ENCODE measurements at regions not wholly inside any gene's neighbourhood (a gene's known extent, or its start where the extent isn't known, plus 50 kb on each side); places are given as distances from the start of the nearest gene placed in this dataset.
A peak's percentile ranks its signal among the peaks of the same experiment; 100 is the strongest.

DNA sequence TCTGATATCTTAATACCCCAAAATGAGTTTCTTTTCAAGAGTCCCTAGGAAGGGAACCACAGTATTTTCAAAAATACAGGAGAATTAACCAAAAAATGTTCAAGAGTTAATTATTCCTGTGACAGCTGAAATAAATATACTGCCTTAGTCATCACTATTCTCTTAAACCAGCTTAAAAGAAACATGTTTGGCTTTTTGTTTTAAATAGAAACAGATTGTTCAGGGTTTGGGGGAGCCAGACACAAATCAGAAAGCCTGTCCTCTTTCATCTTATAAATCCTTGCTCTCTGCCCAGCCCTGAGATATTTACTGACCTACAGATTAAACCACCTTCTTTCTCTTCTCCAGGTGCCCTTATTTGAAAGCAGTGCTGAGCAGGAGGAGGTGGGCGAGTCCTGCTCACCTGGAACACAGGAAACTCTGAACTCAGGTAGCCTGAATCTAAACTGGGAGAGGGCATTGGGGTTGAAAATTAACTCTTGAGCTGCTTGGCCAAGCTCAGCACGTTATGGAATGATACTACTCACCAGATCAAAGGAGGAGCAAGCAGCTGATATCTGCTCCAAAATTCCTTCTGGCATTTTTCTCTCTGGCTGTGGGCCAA lies 84.1 kb upstream of the SPRED1 start:
- FAIRE-seq, result no peak
- no peak for DNase-seq (ENCODE audit: insufficient read length)
- TF ChIP-seq TAF1 (IDR thresholded peaks at IDR 0.05; ENCODE audit: borderline replicate concordance, low read depth, low read length) (no peak), POLR2AphosphoS5 (IDR thresholded peaks at IDR 0.05; ENCODE audit: low read depth, low read length) (no peak), POLR2A (IDR thresholded peaks at IDR 0.05; ENCODE audit: low read depth, low read length) (no peak)

DNA sequence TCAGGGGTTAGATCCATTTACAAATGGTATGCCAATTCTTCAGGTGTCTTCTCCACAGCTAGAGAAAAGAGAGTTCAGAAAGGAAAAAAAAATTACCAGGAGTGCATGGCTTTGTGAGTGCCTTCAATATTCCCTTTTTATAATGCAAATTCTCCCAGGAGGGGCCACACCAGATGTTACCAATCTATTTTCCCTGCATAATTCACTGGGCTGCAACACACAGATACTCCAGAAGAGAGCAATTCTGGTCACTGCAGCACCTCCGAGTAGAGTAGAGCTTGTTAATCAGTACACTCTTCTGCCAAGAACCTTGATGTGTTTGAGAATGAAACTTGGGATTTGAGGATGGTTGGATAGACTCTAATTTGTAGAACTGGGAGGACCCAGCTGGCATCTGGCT lies 80.7 kb upstream of the SPRED1 start:
- TF ChIP-seq POLR2AphosphoS5 (IDR thresholded peaks at IDR 0.05; ENCODE audit: low read depth, low read length) (no peak), TAF1 (IDR thresholded peaks at IDR 0.05; ENCODE audit: borderline replicate concordance, low read depth, low read length) (no peak), POLR2A (IDR thresholded peaks at IDR 0.05; ENCODE audit: low read depth, low read length) (no peak)
- FAIRE-seq, result no peak

DNA sequence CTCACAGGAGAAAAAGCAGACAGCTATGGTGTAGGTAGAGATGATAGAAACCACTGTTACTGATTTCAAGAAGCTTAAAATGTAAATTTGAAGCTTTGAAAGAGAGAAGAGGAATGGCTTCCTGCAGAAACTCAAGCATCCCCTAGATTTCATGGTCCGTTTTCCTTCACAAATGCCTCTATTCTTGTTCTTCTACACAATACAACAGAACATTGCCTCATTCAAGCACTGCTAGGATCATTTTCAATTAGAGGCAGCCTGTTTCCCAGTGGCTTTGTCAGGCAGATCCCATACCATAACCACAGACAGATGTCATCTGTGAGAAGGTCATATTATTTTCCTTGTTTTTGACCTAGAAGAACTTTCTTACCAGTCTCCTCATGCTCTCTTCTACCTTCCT lies 77.9 kb upstream of the SPRED1 start:
- FAIRE-seq (no peak), DNase-seq (ENCODE audit: insufficient read length) (no peak)
- TF ChIP-seq POLR2AphosphoS5 (IDR thresholded peaks at IDR 0.05; ENCODE audit: low read depth, low read length), result no peak
- TF ChIP-seq POLR2A (IDR thresholded peaks at IDR 0.05; ENCODE audit: low read depth, low read length), result no peak
- no peak for TF ChIP-seq TAF1 (IDR thresholded peaks at IDR 0.05; ENCODE audit: borderline replicate concordance, low read depth, low read length)

More for the DNA sequence above, 80.7 kb upstream of the SPRED1 start:
- no peak for DNase-seq (ENCODE audit: insufficient read length)

GRCh38 chr15:38176155-38176554 lies 76.5 kb upstream of the SPRED1 start:
- FAIRE-seq (no peak), DNase-seq (ENCODE audit: insufficient read length) (no peak)
- TF ChIP-seq POLR2A (IDR thresholded peaks at IDR 0.05; ENCODE audit: low read depth, low read length) (no peak), POLR2AphosphoS5 (IDR thresholded peaks at IDR 0.05; ENCODE audit: low read depth, low read length) (no peak), TAF1 (IDR thresholded peaks at IDR 0.05; ENCODE audit: borderline replicate concordance, low read depth, low read length) (no peak)

DNA sequence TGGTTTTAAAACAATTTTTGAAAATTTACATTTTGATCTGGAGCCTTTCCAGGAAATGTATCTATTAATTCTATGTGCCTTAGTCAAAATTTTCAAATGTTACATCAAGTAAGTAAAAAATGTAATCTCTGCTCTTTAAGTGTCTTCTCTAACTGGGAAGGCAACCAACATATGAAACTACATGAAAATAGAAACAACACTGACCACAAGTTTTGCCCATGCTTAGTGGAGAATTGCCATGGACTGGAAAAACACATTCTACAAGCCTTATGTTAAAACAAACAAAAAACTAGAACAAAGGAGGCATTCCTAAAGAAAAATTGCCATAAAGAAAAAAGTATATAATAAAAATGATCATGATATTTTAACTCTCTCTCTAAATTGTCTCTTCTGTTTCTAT lies 75.9 kb upstream of the SPRED1 start:
- DNase-seq (ENCODE audit: insufficient read length), result no peak
- no peak for FAIRE-seq

DNA sequence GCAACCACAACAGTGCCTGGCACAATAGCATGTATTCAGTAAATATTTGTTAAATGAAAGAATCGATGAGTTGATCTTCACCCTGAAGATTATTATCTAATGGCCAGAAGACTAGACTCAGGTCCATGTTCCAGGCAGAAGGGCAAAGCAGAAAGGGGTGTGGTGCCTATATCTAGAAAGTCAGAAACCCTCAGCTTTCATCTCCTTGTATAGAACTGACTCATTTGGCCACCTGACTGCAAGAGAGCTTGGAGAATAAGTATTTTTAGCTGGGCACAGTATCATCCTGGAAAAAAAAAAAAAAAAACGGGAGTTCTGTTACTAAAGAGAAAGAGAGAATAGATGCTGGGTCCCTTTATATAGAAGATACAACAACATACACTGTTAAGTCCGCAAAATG lies 69.7 kb upstream of the SPRED1 start:
- no peak for DNase-seq (ENCODE audit: insufficient read length)
- no peak for FAIRE-seq
- no peak for TF ChIP-seq TAF1 (IDR thresholded peaks at IDR 0.05; ENCODE audit: borderline replicate concordance, low read depth, low read length)
- no peak for TF ChIP-seq POLR2A (IDR thresholded peaks at IDR 0.05; ENCODE audit: low read depth, low read length)
- no peak for TF ChIP-seq POLR2AphosphoS5 (IDR thresholded peaks at IDR 0.05; ENCODE audit: low read depth, low read length)

More for the DNA sequence above, 75.9 kb upstream of the SPRED1 start:
- no peak for TF ChIP-seq POLR2A (IDR thresholded peaks at IDR 0.05; ENCODE audit: low read depth, low read length)
- TF ChIP-seq TAF1 (IDR thresholded peaks at IDR 0.05; ENCODE audit: borderline replicate concordance, low read depth, low read length), result no peak
- no peak for TF ChIP-seq POLR2AphosphoS5 (IDR thresholded peaks at IDR 0.05; ENCODE audit: low read depth, low read length)

GRCh38 chr15:38186507-38186906 lies 66.1 kb upstream of the SPRED1 start:
- FAIRE-seq, result no peak
- no peak for TF ChIP-seq POLR2AphosphoS5 (IDR thresholded peaks at IDR 0.05; ENCODE audit: low read depth, low read length)
- TF ChIP-seq TAF1 (IDR thresholded peaks at IDR 0.05; ENCODE audit: borderline replicate concordance, low read depth, low read length), result no peak
- TF ChIP-seq POLR2A (IDR thresholded peaks at IDR 0.05; ENCODE audit: low read depth, low read length), result no peak

GRCh38 chr15:38187630-38188313 lies 64.9 kb upstream of the SPRED1 start:
- peak; percentile 9 for FAIRE-seq
- TF ChIP-seq POLR2AphosphoS5 (IDR thresholded peaks at IDR 0.05; ENCODE audit: low read depth, low read length) (no peak), POLR2A (IDR thresholded peaks at IDR 0.05; ENCODE audit: low read depth, low read length) (no peak), TAF1 (IDR thresholded peaks at IDR 0.05; ENCODE audit: borderline replicate concordance, low read depth, low read length) (no peak)
- no peak for DNase-seq (ENCODE audit: insufficient read length)

More at GRCh38 chr15:38186507-38186906, 66.1 kb upstream of the SPRED1 start:
- DNase-seq (ENCODE audit: insufficient read length), result no peak

DNA sequence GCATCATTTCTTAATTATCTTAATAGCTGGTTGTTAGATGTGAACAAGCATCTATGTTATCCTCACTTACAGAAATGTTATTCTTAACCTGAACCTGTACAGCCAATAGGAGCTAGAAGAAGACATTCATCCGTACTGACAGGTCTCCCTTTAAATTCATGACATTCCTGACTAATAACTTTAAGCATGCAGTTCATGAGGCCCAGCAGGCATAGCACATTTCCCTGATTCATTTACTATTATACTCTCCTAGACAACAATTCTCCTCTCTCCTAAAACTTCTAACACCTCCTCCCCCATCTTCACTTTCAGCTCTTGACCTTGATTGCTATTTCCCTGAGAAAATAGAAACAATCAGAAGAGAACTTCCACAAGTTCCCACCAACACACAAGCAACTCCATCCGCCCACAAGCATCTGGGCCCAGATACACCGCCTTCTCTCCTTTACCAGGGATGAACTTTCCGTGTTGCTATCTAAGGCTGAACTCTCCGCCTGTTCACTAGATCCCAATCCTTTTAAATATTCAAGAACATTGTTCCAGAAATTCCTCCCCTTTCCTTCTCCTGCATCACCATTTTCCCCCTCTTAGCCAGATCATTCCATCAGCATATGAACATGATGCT lies 62.9 kb upstream of the SPRED1 start:
- DNase-seq (ENCODE audit: insufficient read length) (no peak), FAIRE-seq (no peak)
- TF ChIP-seq TAF1 (IDR thresholded peaks at IDR 0.05; ENCODE audit: borderline replicate concordance, low read depth, low read length) (no peak), POLR2AphosphoS5 (IDR thresholded peaks at IDR 0.05; ENCODE audit: low read depth, low read length) (no peak), POLR2A (IDR thresholded peaks at IDR 0.05; ENCODE audit: low read depth, low read length) (no peak)

- DNase-seq (ENCODE audit: insufficient read length), result no peak
- FAIRE-seq, result no peak
- TF ChIP-seq POLR2A (IDR thresholded peaks at IDR 0.05; ENCODE audit: low read depth, low read length) (no peak), TAF1 (IDR thresholded peaks at IDR 0.05; ENCODE audit: borderline replicate concordance, low read depth, low read length) (no peak), POLR2AphosphoS5 (IDR thresholded peaks at IDR 0.05; ENCODE audit: low read depth, low read length) (no peak)
Observed at GRCh38 chr15:38190501-38190900, 62.1 kb upstream of the SPRED1 start.

- no peak for DNase-seq (ENCODE audit: insufficient read length)
- TF ChIP-seq POLR2AphosphoS5 (IDR thresholded peaks at IDR 0.05; ENCODE audit: low read depth, low read length), result no peak
- no peak for TF ChIP-seq TAF1 (IDR thresholded peaks at IDR 0.05; ENCODE audit: borderline replicate concordance, low read depth, low read length)
- TF ChIP-seq POLR2A (IDR thresholded peaks at IDR 0.05; ENCODE audit: low read depth, low read length), result no peak
- no peak for FAIRE-seq
Observed at GRCh38 chr15:38192496-38192895, 60.1 kb upstream of the SPRED1 start.

DNA sequence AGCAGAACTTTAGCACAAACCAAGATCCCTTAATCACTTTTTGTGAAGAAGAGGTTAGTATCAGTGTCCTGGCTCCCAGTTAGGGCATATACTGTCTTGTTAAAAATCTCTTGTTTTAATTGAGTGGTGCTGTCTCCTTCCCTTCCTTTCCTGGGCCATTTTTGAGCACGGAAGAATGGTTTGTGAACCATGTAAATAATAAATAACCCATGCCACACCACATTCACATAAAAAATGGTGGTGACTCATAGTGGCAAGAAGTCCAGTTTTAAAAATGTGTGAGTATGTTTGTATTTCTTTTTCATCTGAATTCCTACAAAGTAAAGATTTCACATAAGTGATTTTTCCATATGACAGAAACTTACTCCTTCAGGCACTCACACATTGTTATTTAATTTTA lies 59.1 kb upstream of the SPRED1 start:
- TF ChIP-seq POLR2AphosphoS5 (IDR thresholded peaks at IDR 0.05; ENCODE audit: low read depth, low read length) (no peak), TAF1 (IDR thresholded peaks at IDR 0.05; ENCODE audit: borderline replicate concordance, low read depth, low read length) (no peak), POLR2A (IDR thresholded peaks at IDR 0.05; ENCODE audit: low read depth, low read length) (no peak)
- FAIRE-seq, result no peak
- DNase-seq (ENCODE audit: insufficient read length), result no peak

Data from GM12892 (cell line).